NCI-H345 treated with DMSO at 0.1 percent for 48 hours (cell line): ENCODE measurements at regions not wholly inside any gene's neighbourhood (a gene's known extent, or its start where the extent isn't known, plus 50 kb on each side); places are given as distances from the start of the nearest gene placed in this dataset.

Source experiments
- DNase-seq: peaks from one replicate; lab custom pipeline; 2025; ENCODE audit not compliant: unreplicated experiment; lab: John Stamatoyannopoulos, UW

- DNase-seq = no peak
Measured at GRCh38 chr4:128341634-128342033, 54.0 kb upstream of the PGRMC2 start.

GRCh38 chr4:128338634-128339355 is 51.2 kb upstream of the PGRMC2 start:
- DNase-seq = no peak

- no peak for DNase-seq
Measured at GRCh38 chr4:128337863-128338262, 50.2 kb upstream of the PGRMC2 start.
